Hepatocyte (in vitro differentiated cells): ENCODE measurements at regions not wholly inside any gene's neighbourhood (a gene's known extent, or its start where the extent isn't known, plus 50 kb on each side); places are given as distances from the start of the nearest gene placed in this dataset.

ENCODE experiments used
- DNase-seq: peaks from one replicate; pipeline ENCODE4 v3.0.0-alpha.2; 2016; ENCODE audit warnings: low spot score
- H2AFZ ChIP-seq: fragments of 200-600 bp; sonication (generic); 2 replicates; pipeline ENCODE4 v1.6.0; 2016; ENCODE audit warnings: antibody characterized with exemption, mild to moderate bottlenecking
- H3K27ac ChIP-seq: fragments of 200-600 bp; sonication (generic); 2 replicates; pipeline ENCODE4 v1.5.1; 2016; ENCODE audit warnings: mild to moderate bottlenecking
- H3K27me3 ChIP-seq: fragments of 200-600 bp; sonication (generic); 2 replicates; pipeline ENCODE4 v1.6.1; 2016
- H3K36me3 ChIP-seq: fragments of 200-600 bp; sonication (generic); replicated peaks from 2 replicates; pipeline ENCODE4 v1.5.1; 2016; ENCODE audit warnings: low read depth; ENCODE audit not compliant: insufficient read depth
- H3K4me1 ChIP-seq: fragments of 200-600 bp; sonication (generic); 2 replicates; pipeline ENCODE4 v1.5.1; 2016; ENCODE audit warnings: mild to moderate bottlenecking, moderate library complexity; ENCODE audit not compliant: insufficient read depth
- H3K4me2 ChIP-seq: fragments of 200-600 bp; sonication (generic); 2 replicates; pipeline ENCODE4 v1.6.0; 2016
- H3K4me3 ChIP-seq: fragments of 200-600 bp; sonication (generic); 2 replicates; pipeline ENCODE4 v1.5.1; 2016; ENCODE audit warnings: mild to moderate bottlenecking
- H3K79me2 ChIP-seq: fragments of 200-600 bp; sonication (generic); 2 replicates; pipeline ENCODE4 v1.6.0; 2017; ENCODE audit warnings: mild to moderate bottlenecking
- H3K9me2 ChIP-seq: fragments of 200-600 bp; sonication (generic); replicated peaks from 2 replicates; pipeline ENCODE4 v1.6.0; 2017; ENCODE audit warnings: mild to moderate bottlenecking; ENCODE audit not compliant: insufficient read depth
- H3K9me3 ChIP-seq: fragments of 200-600 bp; sonication (generic); 2 replicates; pipeline ENCODE4 v1.5.1; 2016; ENCODE audit warnings: low read depth, mild to moderate bottlenecking
- H4K20me1 ChIP-seq: fragments of 200-600 bp; sonication (generic); 2 replicates; pipeline ENCODE4 v1.6.0; 2016; ENCODE audit warnings: mild to moderate bottlenecking; ENCODE audit not compliant: insufficient read depth, poor library complexity, severe bottlenecking
- CTCF ChIP-seq: fragments of 200-600 bp; sonication (generic); IDR thresholded peaks from 2 replicates; pipeline ENCODE4 v1.5.1; 2016; ENCODE audit warnings: antibody characterized with exemption, mild to moderate bottlenecking; ENCODE audit not compliant: poor library complexity
- EZH2 ChIP-seq: fragments of 200-600 bp; sonication (generic); IDR thresholded peaks from 2 replicates; pipeline ENCODE4 v1.6.1; 2016; ENCODE audit warnings: antibody characterized with exemption, mild to moderate bottlenecking, borderline replicate concordance
- EZH2phosphoT487 ChIP-seq: fragments of 200-600 bp; sonication (generic); IDR thresholded peaks from one replicate; pipeline ENCODE4 v1.6.1; 2018; ENCODE audit warnings: antibody characterized with exemption, mild to moderate bottlenecking, low read depth, moderate library complexity; ENCODE audit not compliant: unreplicated experiment, severe bottlenecking
- WGBS: methylation state at CpG from one replicate; pipeline ENCODE4 v1.1.6; 2016; ENCODE audit warnings: low lambda C conversion rate; ENCODE audit errors: missing lambda C conversion rate; 5-methylcytosine and 5-hydroxymethylcytosine counted together

- Histone ChIP-seq H3K27me3 (no peaks in the 10 kb centered on the region), H2AFZ (no peak overlapping the region), H3K27ac (no peak overlapping the region), H3K9me2 (no peaks in the 10 kb centered on the region), H4K20me1 (no peaks in the 10 kb centered on the region), H3K4me2 (no peak overlapping the region), H3K36me3 (no peaks in the 10 kb centered on the region), H3K79me2 (no peaks in the 10 kb centered on the region), H3K9me3 (no peaks in the 10 kb centered on the region), H3K4me3 (no peak overlapping the region), H3K4me1 (peaks cover 21% of the 10 kb centered on the region)
- TF ChIP-seq EZH2phosphoT487 (no peak), EZH2 (no peak), CTCF (no peak)
- DNase-seq: no peak
- WGBS: 65% methylated on average over 5 of the region's 5 CpGs
These were observed 182.4 kb downstream of the PTEN start for GRCh38 chr10:88045656-88046415.

GRCh38 chr10:88047579-88047978 lies 184.2 kb downstream of the PTEN start:
- no peak for DNase-seq
- no peaks in the 10 kb centered on the region for H4K20me1 ChIP-seq
- no peaks in the 10 kb centered on the region for H3K9me3 ChIP-seq
- H3K4me1 ChIP-seq: peaks cover 6% of the 10 kb centered on the region
- H3K27ac ChIP-seq: no peak overlapping the region
- no peak overlapping the region for H3K4me3 ChIP-seq
- no peaks in the 10 kb centered on the region for H3K79me2 ChIP-seq
- H3K27me3 ChIP-seq: no peaks in the 10 kb centered on the region
- TF ChIP-seq CTCF (no peak), EZH2 (no peak), EZH2phosphoT487 (no peak)
- H2AFZ ChIP-seq: no peak overlapping the region
- no peak overlapping the region for H3K4me2 ChIP-seq
- no peaks in the 10 kb centered on the region for H3K9me2 ChIP-seq
- no peaks in the 10 kb centered on the region for H3K36me3 ChIP-seq

- H3K79me2 ChIP-seq: no peaks in the 10 kb centered on the region
- no peaks in the 10 kb centered on the region for H3K9me2 ChIP-seq
- TF ChIP-seq EZH2phosphoT487 (no peak), CTCF (no peak), EZH2 (no peak)
- H3K4me2 ChIP-seq: no peak overlapping the region
- no peak for DNase-seq
- no peak overlapping the region for H3K27ac ChIP-seq
- H3K27me3 ChIP-seq: no peaks in the 10 kb centered on the region
- H3K4me3 ChIP-seq: no peak overlapping the region
- no peaks in the 10 kb centered on the region for H3K9me3 ChIP-seq
- no peak overlapping the region for H2AFZ ChIP-seq
- H4K20me1 ChIP-seq: no peaks in the 10 kb centered on the region
- H3K4me1 ChIP-seq: peaks cover under 1% of the 10 kb centered on the region
- WGBS: 95% methylated on average over 1 of the region's 1 CpG
- no peaks in the 10 kb centered on the region for H3K36me3 ChIP-seq
These were observed 184.9 kb downstream of the PTEN start for GRCh38 chr10:88048312-88048711.

GRCh38 chr10:88049204-88049603 lies 185.8 kb downstream of the PTEN start:
- Histone ChIP-seq H3K79me2 (no peaks in the 10 kb centered on the region), H4K20me1 (no peaks in the 10 kb centered on the region), H3K36me3 (no peaks in the 10 kb centered on the region), H3K27me3 (no peaks in the 10 kb centered on the region), H2AFZ (no peak overlapping the region), H3K27ac (no peak overlapping the region), H3K4me2 (no peak overlapping the region), H3K4me3 (no peak overlapping the region), H3K9me2 (no peaks in the 10 kb centered on the region), H3K9me3 (no peaks in the 10 kb centered on the region), H3K4me1 (no peaks in the 10 kb centered on the region)
- DNase-seq: no peak
- TF ChIP-seq CTCF: no peak
- TF ChIP-seq EZH2phosphoT487: no peak
- no peak for TF ChIP-seq EZH2
- 92% methylated on average over 3 of the region's 3 CpGs for WGBS
